ENCODE measurements at regions not wholly inside any gene's neighbourhood (a gene's known extent, or its start where the extent isn't known, plus 50 kb on each side); places are given as distances from the start of the nearest gene placed in this dataset.

DNA sequence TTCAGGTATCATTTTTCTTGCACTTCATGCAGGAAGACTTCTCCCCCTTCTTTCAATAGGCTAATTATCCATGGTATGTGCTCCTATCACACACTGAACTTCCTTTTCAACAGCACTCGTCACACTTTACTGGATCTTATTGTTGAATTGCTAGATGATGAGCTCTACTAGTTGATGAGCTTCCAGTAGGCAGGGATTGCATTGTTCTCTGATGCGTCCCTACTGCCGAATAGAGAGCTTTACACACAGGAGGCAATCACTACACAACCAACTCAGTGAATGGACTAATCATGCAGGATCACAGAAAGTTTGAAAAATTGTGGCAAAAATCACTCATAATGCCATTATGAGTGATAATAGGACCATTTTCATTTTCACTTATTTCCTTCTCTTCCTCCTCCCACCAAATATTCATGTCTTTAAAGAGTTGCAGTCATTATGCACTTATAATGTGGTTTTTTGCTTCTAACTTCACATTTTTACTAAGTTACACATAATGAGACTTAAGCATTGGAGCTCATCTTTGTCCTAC, 128.1 kb upstream of the ZNF648 start:
- no peaks in the 10 kb centered on the region for H3K27me3 ChIP-seq

DNA sequence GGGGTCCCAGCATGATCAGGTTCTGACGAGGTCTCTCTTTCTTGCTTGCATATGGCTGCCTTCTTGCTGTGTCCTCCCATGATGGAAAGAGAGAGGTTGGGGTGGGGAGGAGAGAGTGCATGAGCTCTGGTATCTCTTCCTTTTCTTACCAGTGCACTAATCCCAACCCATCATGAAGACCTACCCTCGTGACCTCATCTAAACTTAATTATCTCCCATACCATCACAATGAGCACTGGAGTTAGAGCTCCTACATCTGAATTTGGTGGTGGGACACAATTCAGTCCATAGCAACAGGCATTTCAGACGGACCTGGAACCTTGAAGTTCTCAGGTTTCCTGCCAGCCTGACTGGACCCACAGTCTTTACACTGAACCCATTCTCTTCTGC, 125.2 kb upstream of the ZNF648 start:
- TF ChIP-seq, protein P1, sequence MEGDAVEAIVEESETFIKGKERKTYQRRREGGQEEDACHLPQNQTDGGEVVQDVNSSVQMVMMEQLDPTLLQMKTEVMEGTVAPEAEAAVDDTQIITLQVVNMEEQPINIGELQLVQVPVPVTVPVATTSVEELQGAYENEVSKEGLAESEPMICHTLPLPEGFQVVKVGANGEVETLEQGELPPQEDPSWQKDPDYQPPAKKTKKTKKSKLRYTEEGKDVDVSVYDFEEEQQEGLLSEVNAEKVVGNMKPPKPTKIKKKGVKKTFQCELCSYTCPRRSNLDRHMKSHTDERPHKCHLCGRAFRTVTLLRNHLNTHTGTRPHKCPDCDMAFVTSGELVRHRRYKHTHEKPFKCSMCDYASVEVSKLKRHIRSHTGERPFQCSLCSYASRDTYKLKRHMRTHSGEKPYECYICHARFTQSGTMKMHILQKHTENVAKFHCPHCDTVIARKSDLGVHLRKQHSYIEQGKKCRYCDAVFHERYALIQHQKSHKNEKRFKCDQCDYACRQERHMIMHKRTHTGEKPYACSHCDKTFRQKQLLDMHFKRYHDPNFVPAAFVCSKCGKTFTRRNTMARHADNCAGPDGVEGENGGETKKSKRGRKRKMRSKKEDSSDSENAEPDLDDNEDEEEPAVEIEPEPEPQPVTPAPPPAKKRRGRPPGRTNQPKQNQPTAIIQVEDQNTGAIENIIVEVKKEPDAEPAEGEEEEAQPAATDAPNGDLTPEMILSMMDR (IDR thresholded peaks at IDR 0.05), result no peak
- TF ChIP-seq EP300 (IDR thresholded peaks at IDR 0.05) (no peak), POLR2A (IDR thresholded peaks at IDR 0.05) (no peak)
- Histone ChIP-seq H3K9me3 (no peaks in the 10 kb centered on the region), H3K4me1 (peaks cover 0 to 3% (median 1%) of the 10 kb centered on the region in 4 donors), H3K27me3 (no peaks in the 10 kb centered on the region), H3K36me3 (no peaks in the 10 kb centered on the region), H3K27ac (no peak overlapping the region), H3K4me3 (no peak overlapping the region)
- ATAC-seq (ENCODE audit: low FRiP score in 2 of 2) (no peak), DNase-seq (no peak)
- WGBS, 2 donors, result 68 to 72% methylated on average over 3 of the region's 3 CpGs

More for the DNA sequence above, 128.1 kb upstream of the ZNF648 start:
- DNase-seq, result no peak
- H3K9me3 ChIP-seq, result no peaks in the 10 kb centered on the region
- no peak for TF ChIP-seq POLR2AphosphoS5 (IDR thresholded peaks at IDR 0.05)
- no peak for TF ChIP-seq EP300 (IDR thresholded peaks at IDR 0.05)
- no peak for TF ChIP-seq POLR2A (IDR thresholded peaks at IDR 0.05)
- TF ChIP-seq, protein P1 (IDR thresholded peaks at IDR 0.05), result no peak
- no peaks in the 10 kb centered on the region for H3K36me3 ChIP-seq
- H3K4me1 ChIP-seq, result peaks cover 0 to 10% (median 5%) of the 10 kb centered on the region in 4 donors
- no peak for ATAC-seq (ENCODE audit: low FRiP score in 2 of 2)
- no peak overlapping the region for H3K27ac ChIP-seq
- H3K4me3 ChIP-seq, result no peak overlapping the region
- 66 to 85% methylated on average over 3 of the region's 3 CpGs for WGBS, 2 donors

DNA sequence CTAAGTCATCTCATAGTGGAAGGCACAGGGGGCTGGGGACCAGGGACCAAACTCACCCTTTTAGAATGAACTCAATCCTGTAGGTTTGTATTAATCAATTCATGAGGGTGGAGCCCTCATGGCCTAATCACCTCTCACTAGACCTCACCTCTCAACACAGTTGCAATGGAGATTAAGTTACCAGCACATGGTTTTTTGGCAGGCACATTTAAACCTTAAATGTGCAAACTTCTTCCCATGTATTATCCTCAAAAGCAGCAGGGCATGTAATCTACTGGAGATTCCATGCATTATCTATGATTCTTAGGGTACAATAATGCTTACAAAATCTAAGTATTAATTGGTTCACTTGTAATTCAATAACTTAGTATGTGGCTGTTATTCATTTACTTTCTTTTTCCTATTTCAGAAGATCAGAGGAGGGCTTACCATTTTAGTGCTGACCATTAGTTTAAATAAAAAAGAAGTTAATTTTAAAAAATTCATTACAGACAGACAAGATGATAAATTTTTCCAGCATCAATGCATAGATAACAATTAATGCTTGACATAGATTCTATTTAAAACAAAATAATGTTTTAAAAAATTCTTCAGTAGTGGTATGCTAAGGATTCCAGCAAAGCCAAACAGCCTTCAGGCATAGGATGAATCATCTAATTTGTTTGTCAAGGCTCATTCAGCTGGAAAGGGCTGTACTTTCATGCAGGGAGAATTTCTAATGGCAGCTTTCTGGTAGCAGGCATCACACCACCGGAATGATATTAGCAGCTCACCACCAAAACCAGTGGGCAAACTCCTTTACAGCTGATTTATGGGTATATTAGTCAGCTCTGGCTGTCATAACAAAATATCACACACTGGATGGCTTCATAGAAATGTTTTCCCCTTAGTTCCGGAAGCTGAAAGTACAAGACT, 124.6 kb upstream of the ZNF648 start:
- Histone ChIP-seq H3K27me3 (no peaks in the 10 kb centered on the region), H3K9me3 (no peaks in the 10 kb centered on the region), H3K36me3 (no peaks in the 10 kb centered on the region), H3K4me3 (no peak overlapping the region), H3K4me1 (no peaks in the 10 kb centered on the region), H3K27ac (no peak overlapping the region)
- TF ChIP-seq POLR2AphosphoS5 (IDR thresholded peaks at IDR 0.05) (no peak), POLR2A (IDR thresholded peaks at IDR 0.05) (no peak), EP300 (IDR thresholded peaks at IDR 0.05) (no peak)
- TF ChIP-seq, protein P1 (IDR thresholded peaks at IDR 0.05), result no peak
- 83 to 90% methylated on average over 2 of the region's 2 CpGs for WGBS, 2 donors
- DNase-seq (no peak), ATAC-seq (ENCODE audit: low FRiP score in 2 of 2) (no peak)

DNA sequence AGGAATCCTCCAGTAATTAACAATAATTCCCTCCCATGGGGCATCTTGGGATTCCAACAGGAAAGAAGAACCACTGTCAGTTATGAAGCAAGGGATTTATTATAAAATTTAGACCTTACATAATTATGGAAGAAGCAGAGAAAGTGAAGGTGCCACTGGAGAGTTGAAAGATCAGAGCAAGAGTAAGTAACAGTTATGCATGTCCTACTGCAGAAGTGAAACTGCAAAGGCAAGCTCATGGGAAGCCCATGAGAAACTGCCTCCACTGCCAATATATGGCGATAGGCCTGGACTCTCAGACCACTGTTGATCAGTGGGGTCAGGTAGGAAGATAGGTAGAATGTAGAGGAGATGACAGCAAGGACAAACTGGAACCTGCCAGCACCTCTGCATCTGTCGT, 123.6 kb upstream of the ZNF648 start:
- no peak overlapping the region for H3K4me3 ChIP-seq
- no peaks in the 10 kb centered on the region for H3K4me1 ChIP-seq
- H3K27ac ChIP-seq, result no peak overlapping the region
- ATAC-seq (ENCODE audit: low FRiP score in 2 of 2) (no peak), DNase-seq (no peak)
- no peaks in the 10 kb centered on the region for H3K36me3 ChIP-seq
- H3K9me3 ChIP-seq, result no peaks in the 10 kb centered on the region
- no peaks in the 10 kb centered on the region for H3K27me3 ChIP-seq
- no peak for TF ChIP-seq POLR2AphosphoS5 (IDR thresholded peaks at IDR 0.05)
- TF ChIP-seq, protein P1 (IDR thresholded peaks at IDR 0.05), result no peak
- TF ChIP-seq EP300 (IDR thresholded peaks at IDR 0.05), result no peak
- WGBS, 2 donors, result 89 to 95% methylated on average over 2 of the region's 2 CpGs

All from upper lobe of left lung (tissue), 6 donors.